ENCODE measurements at regions not wholly inside any gene's neighbourhood (a gene's known extent, or its start where the extent isn't known, plus 50 kb on each side); places are given as distances from the start of the nearest gene placed in this dataset.
"Not testable (repeated sequence)": the region's sequence is repeated elsewhere in the genome, so short reads cannot be mapped to it uniquely, and the experiment has no call there.

DNA sequence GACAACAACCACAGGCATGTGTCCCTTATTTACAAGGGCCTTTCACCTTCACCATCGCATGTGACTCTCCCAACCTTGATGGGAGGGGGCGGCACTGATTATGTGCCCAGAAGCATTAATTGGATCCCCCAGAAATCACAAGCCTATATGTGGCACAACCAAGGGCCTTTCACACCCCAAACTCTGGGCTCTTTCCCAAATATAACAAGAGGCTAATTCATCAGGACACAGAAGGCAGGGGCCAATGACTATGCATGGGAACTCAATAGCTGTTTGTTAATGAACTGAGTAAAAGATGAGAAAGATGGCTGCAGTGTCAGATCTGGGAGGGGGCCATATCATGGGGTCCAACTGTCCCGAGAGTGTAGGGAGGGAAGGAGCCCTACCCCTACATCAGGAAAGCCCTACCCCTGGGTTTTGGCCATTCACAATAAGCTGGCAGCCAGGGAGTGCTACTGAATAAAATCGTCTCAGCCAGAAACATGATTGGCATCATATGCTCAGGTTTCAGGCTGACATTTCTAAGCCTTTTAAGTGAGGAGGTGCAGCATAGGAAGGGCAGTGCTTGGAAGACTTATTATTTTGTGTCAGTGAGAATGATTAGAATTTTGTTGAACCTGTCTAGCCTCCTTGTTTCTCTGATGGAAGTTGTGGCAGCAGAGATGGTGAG lies 814.4 kb upstream of the AMELY start:
- no peak for DNase-seq (ENCODE audit: low spot score)

DNA sequence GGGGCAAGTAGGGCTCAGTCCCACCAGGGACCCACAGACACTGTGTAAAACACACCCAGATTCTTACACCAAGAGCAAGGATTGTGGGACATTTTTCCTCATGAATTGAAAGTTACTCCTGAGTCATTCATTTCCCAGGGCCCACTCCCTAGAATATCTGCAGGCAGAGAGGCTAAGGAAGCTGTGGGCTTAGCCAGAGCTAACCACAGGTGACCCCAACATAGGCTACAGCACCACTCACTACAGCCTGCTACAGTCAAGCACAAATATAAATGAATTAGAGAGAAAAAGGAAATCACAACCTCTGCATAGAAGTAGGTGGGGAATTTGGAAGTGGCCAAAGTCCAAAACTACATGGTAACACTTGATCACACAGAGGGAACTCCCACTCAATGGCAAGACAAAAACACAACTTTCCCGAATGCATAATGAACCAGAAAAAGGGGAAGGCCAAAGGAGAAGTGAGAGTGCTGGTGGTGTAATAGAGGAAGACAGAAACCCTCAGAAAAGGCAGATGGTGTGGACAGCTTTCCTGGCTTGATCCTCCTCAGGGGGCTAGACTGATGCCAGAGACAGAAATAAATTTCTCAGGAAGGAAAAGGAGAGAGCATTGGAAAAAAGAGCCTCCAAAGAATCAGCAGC lies 812.6 kb upstream of the AMELY start:
- DNase-seq (ENCODE audit: low spot score), result no peak

DNA sequence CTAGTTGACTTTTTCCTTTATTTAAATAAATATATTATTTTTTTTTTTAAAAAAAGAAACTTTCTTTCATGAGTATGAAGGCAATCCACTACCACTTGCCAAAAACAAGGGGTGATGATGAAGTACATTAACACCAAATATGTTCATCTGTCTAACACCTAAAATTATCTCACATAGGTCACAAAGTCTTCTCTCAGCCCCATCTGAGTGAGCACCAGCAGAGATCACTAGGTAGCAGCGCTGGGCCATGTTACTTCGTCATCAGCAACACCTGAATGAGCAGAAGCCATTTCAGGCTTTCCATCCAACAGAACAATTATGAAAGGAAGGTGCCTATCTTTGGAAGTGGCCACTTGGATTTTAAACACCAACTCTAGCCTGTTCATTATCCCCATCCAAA lies 811.6 kb upstream of the AMELY start:
- DNase-seq (ENCODE audit: low spot score), result no peak

DNA sequence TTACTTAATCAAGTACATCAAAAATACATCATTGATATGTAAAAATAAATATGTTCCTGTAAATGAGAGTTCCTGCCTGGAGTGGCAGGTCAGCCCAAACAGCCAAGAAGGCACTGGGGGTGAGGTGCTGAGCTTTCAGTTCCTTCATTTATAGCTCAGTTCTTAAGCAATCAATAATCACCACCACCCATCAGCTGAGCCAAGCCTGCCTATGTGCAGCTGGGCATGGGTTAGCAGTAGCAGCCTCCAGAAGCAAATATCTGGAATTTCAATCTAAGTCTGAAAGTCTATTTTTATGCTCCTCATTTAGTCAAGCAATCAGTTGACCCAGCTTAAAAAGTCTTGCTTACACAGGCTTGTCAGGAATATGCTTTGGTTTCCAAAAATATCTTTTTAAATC lies 811.0 kb upstream of the AMELY start:
- DNase-seq (ENCODE audit: low spot score), result no peak

DNA sequence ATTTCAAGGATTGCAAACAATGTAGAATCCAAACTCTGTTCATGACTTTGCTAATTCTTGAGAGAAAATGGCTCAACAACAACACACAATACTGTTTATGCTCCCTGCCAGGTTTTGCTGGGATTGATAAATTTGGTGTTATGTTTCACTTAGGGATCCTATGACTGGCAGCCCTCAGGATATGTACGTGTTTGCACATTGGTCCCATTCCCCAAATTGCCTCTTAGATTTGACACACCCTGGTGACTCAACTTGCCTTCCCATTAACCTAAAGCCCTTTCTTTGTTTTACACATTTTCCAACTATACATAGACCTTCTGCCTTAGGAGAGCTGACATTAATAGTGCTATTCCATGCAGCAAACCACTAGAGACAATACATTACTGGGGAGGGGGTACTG lies 809.4 kb upstream of the AMELY start:
- no peak for DNase-seq (ENCODE audit: low spot score)

DNA sequence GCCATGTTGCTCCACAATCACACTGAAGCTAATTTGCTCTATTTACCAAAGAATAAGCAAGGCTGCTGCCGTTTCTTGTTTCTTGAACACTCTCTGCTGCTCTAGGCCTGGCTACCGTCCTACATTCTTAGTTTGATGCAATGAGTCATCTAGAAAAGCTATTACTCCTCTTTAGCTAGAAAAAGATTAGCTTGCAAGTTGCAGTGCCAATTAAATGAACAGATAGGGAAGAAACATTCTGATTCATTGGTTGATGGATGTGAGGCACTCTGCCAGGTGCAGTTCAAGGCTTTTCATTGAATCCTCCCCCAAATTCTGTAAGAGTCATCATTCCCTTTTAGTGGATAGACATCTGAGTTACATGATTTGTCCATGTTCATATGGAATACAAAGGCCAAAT lies 807.7 kb upstream of the AMELY start:
- no peak for DNase-seq (ENCODE audit: low spot score)

DNA sequence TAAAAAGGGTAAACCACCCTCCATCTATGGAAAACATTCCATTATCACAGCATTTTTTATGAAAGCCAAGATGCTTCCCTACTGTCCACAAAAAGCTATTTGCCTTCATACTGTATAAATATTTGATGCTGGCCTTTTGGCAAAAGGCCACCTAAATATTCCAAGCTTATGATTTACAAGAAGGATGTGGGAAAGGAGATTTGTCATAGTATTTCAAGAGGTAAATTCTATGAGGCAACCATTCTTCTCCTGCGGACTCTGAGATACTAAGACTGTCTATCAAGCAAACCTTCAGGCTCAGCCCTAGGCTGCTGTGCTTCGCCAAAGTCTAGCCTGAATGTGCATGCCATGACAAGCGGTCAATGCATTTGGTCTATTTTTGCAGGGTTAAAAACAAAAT lies 807.1 kb upstream of the AMELY start:
- DNase-seq (ENCODE audit: low spot score), result no peak

DNA sequence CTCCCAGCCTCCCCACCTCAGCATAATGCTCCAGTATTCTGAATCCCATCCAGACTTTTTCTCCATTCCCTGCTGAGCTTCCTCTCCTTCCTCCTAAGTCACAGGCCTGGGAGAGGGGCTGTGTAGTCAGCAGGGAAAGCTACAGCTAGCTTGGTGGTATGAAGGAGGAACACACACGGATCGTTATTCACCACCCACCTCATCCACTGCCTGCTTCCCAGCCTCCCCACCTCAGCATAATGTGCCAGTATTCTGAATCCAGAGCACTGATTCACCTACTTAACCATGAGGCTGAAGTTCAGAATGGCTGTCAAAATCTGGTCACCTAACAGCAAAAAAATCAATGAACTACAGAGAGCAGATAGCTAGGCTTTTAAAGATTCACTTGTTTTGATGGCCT lies 806.6 kb upstream of the AMELY start:
- DNase-seq (ENCODE audit: low spot score), result no peak

DNA sequence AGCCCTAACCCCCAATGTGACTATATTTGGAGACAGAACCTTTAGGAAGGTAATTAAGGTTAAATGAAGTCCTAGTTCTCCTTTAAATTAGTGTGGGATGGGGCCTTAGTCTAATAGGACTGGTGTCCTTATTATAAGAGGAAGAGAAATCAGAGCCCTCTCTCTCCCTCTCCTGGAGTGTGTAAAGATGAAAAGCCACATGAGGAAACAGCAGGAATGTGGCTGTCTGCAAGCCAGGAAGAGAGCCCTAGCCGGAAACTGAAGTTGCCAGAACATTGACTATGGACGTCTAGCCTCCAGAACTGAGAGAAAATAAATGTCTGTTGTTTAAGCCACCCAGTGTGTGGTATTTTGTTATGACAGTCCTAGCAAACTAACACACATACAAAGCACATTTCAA lies 802.9 kb upstream of the AMELY start:
- no peak for DNase-seq (ENCODE audit: low spot score)

DNA sequence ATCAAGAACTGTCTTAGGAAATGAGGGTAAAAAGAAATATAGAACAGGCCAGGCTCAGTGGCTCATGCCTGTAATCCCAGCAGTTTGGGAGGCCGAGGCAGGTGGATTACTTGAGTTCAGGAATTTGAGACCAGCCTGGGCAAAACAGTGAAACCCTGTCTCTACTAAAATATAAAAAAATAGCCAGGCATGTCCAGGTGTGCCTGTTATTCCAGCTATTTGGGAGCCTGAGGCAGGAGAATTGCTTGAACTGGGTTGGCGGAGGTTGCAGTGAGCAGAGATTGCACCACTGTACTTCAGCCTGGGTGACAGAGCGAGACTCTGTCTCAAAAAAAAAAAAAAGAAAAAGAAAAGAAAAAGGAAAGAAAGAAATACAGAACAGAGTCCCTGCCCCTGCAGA lies 802.2 kb upstream of the AMELY start:
- DNase-seq (ENCODE audit: low spot score), result not testable (repeated sequence)

DNA sequence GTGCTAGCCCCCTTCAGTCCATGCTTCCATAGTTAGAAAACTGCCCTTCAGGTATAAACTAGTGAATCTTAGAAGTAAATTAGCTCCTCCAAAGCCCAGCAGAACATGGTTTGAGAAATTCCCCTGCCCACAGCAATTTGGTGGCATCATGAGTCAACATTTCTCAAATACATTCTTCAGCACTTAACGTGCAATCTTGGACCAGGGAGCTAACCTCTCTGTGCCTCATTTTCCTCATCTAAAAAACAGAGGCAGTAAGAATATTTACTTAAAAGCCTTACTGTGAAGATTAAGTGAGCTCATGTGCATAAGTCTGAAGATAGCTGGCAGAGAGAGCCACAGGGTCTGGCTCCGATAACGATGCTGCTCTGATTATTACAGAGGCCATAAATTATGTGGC lies 800.7 kb upstream of the AMELY start:
- DNase-seq (ENCODE audit: low spot score), result no peak

DNA sequence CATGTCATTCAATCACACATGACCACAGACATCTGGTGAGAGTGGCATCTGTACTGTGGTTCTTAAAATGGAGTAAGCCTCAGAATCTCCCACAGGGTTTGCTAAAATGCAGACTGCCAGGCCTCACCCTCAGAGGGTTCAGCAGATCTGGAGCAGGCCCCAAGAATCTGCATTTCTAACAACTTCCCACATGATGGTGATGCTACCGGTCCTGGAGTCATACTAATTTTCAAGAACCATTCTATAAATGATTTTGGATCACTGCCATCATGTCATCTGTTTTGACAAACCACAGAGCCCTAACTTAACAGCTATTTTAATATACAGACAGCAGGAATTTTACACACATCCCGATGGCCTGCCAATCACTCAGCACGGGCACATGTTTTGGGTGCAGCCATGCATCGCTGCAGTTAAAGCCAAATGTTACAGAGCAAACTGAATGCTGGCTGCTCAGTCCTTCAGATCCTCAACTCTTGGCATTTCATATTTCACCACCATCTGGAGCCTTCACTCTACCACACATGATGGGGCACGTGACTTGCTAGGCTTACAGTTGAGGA lies 792.1 kb upstream of the AMELY start:
- no peak for DNase-seq (ENCODE audit: low spot score)

DNA sequence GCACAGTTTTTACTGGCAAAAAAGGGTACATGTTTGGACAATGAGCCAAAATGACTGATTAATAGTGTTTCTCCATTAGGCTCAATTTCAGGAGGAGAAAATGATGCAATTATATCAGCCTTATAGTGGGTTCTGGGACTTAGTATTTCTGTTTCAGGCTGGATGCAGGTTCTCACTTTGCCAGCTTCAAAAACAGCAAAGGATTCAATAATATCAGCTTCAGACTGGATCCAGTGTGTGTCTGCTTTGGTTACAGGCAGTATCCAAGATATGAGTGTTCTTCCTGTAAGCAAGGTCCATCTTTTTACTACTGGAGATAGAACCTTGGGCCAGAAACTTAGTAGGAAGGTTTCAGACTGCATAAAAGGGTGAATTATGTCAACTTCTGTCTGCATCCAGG lies 790.9 kb upstream of the AMELY start:
- no peak for DNase-seq (ENCODE audit: low spot score)

DNA sequence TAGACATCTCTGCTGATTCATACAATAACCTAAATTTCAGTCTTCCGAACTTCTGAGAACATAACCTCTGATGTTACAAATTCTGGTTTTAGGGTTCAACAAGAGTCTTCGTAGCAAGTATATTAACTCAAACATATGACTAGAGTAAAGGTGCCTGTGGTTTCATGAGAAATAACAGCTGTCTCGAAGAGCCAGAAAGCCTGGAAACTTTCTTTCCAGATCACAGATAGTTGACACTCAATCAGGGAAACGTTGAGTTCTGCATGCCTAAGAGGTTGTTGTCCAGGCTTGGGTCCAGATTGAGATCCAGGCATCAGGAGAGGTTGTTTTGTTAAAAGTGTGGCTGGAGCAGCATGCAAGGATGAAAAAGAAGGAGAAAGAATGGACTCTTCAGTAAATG lies 790.1 kb upstream of the AMELY start:
- no peak for DNase-seq (ENCODE audit: low spot score)

DNA sequence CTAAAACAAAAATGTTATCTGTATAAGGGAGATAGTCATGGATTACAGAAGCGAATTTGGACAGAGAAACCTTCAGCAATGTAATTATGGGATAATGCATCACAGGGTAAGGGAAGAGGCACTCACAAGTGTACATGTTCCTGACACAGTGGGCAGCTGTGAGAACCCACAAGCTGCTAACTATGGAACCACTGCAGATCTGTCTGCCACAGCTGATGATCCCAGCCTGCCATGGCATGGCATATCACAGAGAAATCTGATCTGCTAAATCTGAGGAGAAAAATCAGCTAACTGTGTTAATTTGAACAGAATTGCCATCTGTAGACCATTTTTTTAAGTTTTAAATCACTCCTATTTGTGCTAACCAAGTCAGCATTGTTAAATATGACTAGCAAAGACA lies 786.0 kb upstream of the AMELY start:
- no peak for DNase-seq (ENCODE audit: low spot score)

DNA sequence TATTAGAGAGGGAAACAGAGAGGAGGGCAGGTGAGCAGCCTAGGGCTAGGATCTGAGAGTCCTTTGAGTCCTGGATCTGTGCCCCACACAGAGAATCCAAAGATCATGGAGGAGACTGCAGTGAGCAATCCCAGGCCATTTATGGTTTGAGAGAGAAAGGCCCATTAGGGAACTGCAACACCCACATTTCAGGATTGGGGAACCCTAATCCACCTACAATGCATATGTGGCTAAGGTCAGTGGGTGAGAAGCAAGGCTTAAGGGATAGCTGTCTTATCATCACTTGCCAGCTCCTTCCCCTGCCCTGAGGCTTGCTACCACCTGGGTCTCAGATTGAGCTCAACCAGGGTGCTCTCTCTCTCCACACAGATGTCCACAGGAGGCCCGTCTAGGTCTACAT lies 781.1 kb upstream of the AMELY start:
- DNase-seq (ENCODE audit: low spot score), result no peak

DNA sequence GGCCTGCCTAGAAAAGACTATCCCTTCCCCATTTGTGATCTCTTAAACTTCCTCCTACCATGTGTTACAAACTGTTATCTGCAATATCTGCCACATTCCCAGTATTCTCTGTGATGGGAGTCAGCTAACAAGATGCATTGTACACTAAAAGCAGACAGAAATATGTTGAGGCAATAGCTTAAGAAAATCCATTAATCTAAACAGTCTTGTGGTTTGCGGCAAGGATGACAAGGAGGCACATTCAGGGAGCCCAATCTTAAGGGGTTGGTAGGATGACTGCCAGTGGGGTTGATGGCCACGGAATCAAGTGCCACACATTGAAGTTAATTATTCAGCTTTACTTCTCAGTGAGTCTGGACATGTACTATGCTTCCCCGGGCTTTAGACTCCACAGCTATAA lies 775.5 kb upstream of the AMELY start:
- DNase-seq (ENCODE audit: low spot score), result no peak

DNA sequence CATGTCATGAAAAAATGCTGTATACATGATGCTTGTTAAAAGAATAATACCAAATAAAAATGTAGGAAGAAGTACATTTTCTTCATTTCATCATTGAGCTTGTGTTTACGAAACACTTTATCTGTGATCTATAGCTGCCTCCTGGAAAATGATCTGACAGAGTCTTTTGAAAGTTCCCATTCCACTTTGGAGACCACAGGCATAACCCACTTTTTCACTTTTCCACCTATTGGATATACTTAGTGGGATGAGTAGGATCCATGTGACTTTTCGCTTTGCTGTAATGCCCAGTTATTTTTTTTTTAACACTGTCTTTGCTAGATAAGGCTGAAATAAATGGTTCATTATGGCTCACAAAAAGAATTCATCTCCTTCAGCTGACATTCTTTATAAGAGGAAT lies 773.0 kb upstream of the AMELY start:
- no peak for DNase-seq (ENCODE audit: low spot score)

DNA sequence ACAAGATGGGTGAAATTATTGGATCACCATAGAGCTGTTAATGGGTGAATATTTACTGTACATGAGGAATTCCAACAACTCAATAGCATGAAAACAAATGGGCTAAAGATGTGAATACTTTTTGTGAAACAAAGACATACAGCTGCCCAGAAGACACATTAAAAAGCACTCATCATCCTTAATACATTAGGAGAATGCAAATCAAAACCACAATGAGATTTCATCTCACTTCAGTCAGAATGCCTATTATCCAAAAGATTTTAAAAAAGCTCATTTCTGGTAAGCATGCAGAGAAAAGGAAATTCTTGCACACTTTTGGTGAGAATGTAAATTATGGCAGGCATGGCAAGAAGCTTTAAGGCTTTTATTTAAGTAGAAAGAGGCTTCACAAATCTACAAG lies 770.8 kb upstream of the AMELY start:
- DNase-seq (ENCODE audit: low spot score), result no peak

DNA sequence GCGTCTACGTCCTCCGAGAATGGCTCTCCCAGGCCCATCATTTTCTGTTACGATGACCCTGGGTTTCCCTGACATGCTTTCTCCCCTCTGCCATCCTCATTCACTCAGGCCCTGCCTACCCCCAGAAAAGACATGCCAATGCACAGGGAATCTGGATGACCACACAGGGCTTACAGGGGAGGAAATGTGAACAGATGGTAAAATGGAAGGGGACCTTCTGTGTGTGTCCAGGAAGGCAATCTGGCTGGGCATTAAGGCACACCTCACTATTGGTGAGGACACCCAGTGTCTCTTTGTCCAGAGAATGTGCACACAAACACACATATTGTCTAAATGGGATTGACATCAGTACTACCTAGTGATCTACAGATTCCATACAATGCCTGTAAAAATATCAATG lies 769.9 kb upstream of the AMELY start:
- DNase-seq (ENCODE audit: low spot score), result no peak

DNA sequence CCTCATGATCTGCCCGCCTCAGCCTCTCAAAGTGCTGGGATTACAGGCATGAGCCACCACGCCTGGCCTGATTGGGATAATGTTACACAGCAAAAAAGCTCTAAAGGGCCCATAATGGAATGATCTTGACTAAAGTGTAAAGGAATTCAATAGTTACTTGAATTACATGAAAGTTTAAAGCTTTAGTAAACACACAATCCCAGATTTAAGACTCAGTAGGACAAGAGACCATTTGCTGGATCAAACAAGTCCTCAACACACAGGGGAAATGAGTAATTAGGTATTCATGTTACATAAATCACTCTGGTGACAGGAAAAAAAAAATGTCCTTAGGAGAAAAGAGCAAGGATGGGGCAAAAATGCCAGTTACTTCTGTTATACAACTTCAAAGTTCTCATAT lies 762.9 kb upstream of the AMELY start:
- no peak for DNase-seq (ENCODE audit: low spot score)

DNA sequence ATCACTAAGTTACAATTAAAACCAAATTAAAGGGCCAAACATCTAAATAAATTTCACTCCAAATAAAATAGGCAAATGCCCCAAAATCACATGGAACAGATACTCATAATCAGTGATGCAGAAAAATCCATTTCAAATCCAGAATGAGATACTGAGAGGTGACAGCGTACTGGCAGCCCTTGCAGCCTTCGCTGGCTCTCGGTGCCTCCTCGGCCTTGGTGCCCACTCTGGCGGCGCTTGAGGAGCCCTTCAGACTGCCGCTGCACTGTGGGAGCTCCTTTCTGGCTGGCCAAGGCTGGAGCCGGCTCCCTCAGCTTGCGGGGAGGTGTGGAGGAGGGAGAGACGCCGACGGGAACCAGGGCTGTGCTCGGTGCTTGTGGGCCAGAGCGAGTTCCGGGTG lies 761.2 kb upstream of the AMELY start:
- DNase-seq (ENCODE audit: low spot score), result no peak

DNA sequence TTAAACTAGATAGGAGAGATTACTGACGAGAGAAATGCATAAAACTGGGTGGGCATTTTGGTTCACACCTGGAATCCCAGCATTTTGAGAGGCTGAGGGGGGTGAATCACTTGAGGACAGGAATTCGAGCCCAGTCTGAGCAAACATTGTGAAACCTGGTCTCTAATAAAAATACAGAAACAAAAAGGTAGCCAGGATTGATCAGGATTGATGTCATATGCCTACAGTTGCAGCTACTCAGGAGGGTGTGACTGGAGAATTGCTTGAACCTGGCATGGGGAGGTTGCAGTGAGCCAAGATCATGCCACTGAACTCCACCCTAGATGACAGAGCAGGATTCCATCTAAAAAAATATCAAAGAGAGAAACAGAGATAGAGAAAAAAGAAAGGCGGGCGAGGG lies 751.7 kb upstream of the AMELY start:
- DNase-seq (ENCODE audit: low spot score), result no peak

DNA sequence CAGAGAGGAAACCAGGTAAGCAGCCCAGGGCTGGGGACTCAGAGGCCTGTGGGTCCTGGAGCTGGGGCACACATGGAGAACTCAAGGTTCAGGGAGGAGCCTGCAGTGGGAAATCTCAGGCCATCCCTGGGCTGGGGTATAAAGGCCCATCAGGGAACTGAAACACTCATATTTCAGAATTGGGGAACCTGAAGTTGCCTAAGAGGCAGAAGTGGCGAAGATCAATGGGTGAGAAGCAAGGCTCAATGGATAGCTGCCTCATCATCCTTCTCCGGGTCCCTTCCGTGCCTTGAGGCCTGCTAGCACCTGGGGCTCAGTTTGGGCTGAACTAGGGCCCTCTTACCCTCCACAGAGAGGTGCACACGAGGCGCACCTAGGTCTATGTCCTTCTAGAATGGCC lies 747.5 kb upstream of the AMELY start:
- DNase-seq (ENCODE audit: low spot score), result no peak

Data from LoVo (cell line).